ENCODE measurements at regions not wholly inside any gene's neighbourhood (a gene's known extent, or its start where the extent isn't known, plus 50 kb on each side); places are given as distances from the start of the nearest gene placed in this dataset.

DNA sequence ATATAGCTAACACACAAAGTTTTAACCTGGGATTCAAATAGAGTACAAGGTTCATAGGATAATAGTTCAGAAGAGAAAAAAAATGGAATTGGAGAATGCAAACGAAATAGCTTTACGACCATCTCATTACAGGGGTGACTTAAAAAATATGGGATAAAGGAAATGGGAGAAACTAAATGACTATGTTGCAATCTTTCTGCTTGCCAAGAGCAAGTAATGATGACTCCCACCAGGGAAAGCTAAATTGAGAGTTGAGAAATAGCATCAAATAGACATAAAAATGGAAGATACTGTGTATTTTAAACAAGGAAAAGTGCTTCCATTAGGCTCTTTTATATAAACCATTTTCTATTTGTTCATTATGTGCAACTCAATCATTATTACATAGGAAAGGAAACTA, 155.7 kb upstream of the ATXN7L3B start (continued):
- TF ChIP-seq YY1 (IDR thresholded peaks at IDR 0.05; ENCODE audit: low read depth, low read length) (no peak), RXRA (IDR thresholded peaks at IDR 0.05; ENCODE audit: insufficient read depth, low read depth, low read length) (no peak), SRF (IDR thresholded peaks at IDR 0.05; ENCODE audit: low read depth, low read length) (no peak), SP4 (IDR thresholded peaks at IDR 0.05; ENCODE audit: low read length) (no peak), GABPA (IDR thresholded peaks at IDR 0.05; ENCODE audit: borderline replicate concordance, insufficient read depth, low read length) (no peak), CEBPB (IDR thresholded peaks at IDR 0.05; ENCODE audit: low read depth, low read length) (no peak)
- TF ChIP-seq, protein P1, sequence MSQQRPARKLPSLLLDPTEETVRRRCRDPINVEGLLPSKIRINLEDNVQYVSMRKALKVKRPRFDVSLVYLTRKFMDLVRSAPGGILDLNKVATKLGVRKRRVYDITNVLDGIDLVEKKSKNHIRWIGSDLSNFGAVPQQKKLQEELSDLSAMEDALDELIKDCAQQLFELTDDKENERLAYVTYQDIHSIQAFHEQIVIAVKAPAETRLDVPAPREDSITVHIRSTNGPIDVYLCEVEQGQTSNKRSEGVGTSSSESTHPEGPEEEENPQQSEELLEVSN (IDR thresholded peaks at IDR 0.05): no peak

Data from H1 (cell line).